ENCODE measurements at regions not wholly inside any gene's neighbourhood (a gene's known extent, or its start where the extent isn't known, plus 50 kb on each side); places are given as distances from the start of the nearest gene placed in this dataset.

GRCh38 chr15:35305031-35305550, 220.0 kb upstream of the NANOGP8 start:
- TF ChIP-seq CTCF (IDR thresholded peaks at IDR 0.05) (no peak), POLR2A (IDR thresholded peaks at IDR 0.05) (no peak)
